GM19240 (cell line): ENCODE measurements at regions not wholly inside any gene's neighbourhood (a gene's known extent, or its start where the extent isn't known, plus 50 kb on each side); places are given as distances from the start of the nearest gene placed in this dataset.

ENCODE experiments used
- DNase-seq: peaks from one replicate; pipeline ENCODE4 v3.0.0; 2011; ENCODE audit warnings: low spot score; ENCODE audit not compliant: insufficient read length

DNA sequence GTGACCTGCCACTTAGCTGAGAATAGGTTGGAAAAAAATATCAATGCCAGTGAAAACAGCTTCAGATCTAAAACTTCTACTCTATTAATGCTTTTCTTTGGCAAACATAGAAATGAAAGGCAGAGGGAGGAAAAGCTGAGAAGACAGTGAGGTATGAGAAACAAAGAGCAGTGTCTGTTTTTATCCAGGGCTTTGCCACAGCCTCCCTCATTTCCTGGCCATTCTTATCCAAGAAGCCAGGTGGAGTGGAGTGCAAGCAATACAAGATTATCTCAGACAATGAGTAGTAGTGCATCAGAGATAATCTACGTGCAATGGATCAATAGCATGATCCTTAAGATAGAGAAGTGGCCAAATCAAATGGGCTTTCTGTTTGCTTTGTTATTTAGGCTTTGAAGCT, 808.7 kb upstream of the PIK3C3 start:
- DNase-seq: no peak

DNA sequence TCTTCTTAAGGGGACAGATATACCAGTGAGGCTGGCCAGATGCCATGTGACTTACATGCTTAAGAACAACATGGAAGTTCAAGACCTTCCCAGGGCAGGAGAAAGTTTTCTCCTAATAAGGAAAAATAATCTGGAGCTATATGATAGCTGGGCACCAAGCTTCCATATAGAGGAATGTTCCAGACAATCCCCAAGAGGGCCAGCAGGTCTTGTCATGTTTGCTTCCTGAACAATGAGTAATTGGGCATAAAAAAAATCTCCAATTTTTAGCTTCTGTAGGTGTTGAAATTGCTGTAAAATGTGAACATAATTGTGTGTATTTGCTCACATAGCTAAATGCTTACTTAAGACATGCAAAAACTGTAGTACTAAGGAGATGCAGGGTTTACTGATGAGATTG, 809.5 kb upstream of the PIK3C3 start:
- no peak for DNase-seq

DNA sequence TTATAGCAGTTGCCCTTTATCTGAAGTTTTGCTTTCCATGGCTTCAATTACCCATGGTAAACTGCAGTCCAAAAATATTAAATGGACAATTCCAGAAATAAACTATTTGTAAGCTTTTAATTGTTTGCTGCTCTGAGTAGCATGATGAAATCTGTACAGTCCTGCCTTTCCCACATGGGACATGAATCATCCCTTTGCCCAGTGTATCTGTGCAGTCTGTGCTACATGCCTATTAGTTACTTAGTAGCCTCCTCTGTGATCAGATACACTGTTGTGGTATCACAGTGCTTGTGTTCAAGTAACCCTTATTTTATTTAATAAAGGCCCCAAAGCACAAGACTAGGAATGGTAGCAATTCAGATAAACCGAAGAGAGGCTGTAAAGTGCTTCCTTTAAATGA, 810.6 kb upstream of the PIK3C3 start:
- DNase-seq: no peak

DNA sequence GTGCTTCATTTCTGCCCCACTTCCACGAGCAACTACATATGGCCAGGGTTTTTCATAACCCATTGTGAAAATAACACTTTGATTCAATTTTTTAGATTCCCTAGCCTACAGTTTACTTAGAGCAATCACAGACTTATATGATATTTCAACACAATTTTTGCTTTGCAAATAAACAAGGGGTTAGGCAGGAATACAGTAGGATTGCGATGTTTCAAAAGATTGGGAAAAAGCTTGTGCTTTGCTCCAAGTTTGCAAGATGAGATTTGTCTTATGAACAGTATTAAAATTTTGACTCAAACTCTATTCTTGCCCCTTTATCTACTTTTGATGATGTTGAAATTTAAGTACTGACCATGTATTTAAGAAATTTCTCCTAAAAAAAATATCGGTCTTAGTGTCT, 814.5 kb upstream of the PIK3C3 start:
- DNase-seq: no peak

GRCh38 chr18:41135146-41135545, 819.9 kb upstream of the PIK3C3 start:
- no peak for DNase-seq

- DNase-seq: no peak
Observed at GRCh38 chr18:41134426-41134825, 820.6 kb upstream of the PIK3C3 start.

DNA sequence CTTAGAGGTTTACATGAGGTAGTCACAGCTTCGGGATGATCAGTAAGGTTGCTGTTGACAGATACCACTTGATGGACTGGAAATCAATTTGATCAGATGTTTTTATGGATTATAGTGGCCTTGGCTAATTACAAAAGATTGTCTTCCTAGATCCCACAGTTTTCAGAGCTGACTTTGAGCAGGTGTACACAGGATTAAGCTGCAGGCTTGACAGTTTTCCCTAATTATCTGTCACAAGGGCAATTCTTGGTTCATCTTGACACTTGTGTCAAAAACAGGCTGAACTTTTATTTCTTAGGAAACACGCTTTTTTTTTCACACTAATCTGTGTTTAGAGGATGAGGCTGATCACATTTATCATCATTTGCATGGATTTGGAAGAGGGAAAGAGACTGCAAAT, 824.0 kb upstream of the PIK3C3 start:
- no peak for DNase-seq

DNA sequence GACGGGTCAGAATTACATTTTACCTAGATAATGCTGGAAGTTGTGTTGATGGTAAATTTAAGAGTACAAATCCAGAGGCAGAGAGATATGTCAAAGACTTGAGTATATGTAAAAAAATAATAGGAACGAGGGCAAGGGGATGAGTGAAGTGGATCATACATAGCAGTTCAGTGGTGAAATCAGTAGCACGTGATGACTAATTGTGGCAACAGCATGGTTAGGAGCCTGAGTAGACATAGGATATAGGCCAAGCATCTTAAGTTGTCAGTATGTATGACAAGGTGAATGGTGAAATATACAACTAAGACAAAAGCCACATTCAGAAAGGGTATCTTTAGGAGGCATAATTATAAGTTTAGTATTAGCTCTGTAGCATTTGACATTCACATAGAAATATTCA, 826.5 kb upstream of the PIK3C3 start:
- no peak for DNase-seq

DNA sequence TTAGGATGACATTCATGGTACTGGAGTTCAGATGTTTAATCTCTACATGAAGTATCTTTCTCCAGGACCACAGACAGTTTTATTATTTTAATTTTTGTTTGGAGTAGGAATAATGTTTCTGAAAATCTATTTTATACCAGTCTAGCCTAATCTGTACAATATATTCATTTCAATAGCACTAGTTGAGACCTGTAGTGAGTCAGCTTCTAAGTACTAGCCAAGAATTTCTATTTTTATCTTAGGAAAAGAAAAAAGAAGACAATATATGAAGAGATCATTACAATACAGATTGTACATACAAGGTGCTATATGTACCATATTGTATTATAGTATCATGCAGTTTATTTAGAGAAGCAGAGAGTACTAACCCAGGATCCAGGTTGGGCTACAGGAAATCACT, 826.9 kb upstream of the PIK3C3 start:
- no peak for DNase-seq

GRCh38 chr18:41126541-41127235, 828.3 kb upstream of the PIK3C3 start:
- DNase-seq: no peak

- DNase-seq: no peak
Observed at GRCh38 chr18:41121116-41121826, 833.8 kb upstream of the PIK3C3 start.

DNA sequence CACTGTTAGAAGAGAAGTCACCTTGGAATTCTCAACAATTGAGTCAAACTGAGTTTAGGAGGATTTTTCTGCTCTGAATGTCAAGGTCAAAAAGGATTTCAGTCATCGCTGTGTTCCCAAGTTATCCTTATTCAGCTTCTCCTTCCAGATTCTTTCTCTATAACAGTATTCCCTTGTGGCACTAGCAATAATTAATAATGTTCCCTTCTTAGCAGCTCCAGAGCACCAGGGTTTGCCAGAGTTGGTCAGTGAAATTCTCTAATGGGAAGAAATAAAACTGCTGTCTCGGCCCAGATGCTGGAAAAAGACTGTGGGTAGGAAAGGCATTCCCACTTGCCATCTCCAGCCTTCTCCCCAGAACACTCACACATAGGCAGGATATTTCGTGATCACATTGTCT, 836.0 kb upstream of the PIK3C3 start:
- no peak for DNase-seq

GRCh38 chr18:41113885-41114482, 841.0 kb upstream of the PIK3C3 start:
- DNase-seq: no peak

DNA sequence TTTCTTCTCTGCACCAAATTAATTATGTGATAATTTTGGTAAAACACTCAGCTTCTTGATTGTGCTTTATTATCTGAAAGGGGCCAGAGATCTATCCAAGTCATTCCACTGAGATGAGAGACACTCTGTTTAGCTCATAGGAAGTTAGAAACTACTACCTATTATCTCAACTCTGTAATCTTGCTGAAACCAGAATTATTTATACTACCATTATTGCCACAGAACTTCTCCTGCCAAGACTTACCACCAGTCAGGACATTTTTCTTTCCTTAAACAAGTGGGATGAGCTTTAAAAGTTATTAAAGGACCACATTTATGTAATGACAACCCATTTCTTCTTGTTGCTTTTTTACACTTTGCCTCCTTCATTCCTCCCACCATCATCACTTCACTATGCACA, 855.6 kb upstream of the PIK3C3 start:
- DNase-seq: no peak

DNA sequence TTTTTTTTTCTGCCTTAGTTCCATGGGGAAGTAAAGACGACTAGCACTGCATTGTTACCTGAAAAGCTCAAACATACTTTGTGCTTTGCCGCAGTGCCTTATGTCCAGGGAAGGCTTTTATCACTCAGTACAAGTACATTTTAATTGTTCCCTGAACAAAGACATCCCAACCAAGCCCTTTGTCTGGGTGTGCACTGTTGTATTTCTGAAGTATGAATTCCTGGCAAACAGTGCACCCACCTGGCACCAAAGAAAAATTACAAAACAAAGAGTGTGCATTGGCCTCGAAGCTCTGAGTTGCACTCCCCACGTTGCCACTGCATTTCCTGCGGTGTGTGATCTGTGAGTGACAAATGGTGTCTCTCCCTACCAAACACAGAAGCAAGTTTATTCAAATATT, 858.5 kb upstream of the PIK3C3 start:
- no peak for DNase-seq

DNA sequence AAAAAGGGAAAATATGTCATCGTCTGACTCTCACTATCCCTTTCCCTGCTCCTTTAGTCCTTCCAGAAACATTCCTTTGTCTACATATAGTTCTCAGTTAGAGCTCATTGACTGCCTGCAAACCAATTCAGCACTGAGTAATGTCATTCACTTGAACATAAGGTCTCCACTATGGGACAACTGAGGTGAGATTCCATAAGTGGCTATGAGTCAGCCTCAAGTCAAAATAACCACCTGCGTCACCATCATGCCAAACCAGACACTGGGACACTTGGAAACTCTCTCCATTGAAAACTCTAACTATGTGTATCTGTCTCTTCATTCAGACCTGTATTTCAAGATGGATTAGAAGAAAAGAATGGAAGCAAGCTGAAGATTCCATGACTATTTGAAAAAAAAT, 878.0 kb upstream of the PIK3C3 start:
- no peak for DNase-seq

DNA sequence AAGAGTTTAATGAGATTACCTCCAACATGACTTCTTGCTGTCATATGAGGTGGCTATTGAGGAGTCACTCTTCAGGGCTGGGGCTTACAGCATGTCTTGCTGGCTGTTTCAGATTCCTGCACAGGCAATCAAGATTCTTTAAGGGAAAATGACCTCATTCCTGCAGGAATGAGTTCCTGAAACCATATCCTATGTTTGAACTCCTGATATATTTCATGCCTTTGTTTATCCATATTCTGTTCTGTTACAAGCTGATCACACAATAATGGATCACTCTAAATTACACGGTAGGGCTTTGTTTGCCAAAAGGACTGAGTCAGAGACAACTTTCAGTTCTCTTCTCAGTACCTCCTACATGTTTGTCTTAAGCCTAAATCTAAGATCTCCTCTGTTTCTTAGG, 879.8 kb upstream of the PIK3C3 start:
- DNase-seq: no peak

DNA sequence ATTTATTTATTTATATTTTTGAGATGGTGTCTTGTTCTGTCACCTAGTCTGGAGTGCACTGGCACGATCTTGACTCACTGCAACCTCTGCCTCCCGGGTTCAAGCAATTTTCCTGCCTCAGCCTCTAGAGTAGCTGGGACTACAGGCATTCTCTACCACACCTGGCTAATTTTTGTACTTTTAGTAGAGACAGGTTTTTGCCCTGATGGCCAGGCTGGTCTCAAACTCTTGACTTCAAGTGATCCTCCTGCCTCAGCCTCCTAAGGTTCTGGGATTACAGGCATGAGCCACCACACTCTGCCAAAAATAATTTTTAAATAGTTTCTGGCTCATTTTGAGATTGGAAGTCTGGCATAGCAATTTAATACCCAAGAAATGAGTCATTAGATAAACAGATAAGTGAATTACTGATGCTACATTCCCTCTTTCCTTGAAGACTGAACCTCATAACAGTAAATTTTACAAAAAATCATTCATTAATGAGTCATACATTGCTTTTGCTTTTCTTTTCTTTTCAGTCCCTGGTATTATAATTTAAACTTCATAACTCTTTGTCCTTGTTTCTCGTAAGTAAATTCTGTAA, 881.6 kb upstream of the PIK3C3 start:
- no peak for DNase-seq

DNA sequence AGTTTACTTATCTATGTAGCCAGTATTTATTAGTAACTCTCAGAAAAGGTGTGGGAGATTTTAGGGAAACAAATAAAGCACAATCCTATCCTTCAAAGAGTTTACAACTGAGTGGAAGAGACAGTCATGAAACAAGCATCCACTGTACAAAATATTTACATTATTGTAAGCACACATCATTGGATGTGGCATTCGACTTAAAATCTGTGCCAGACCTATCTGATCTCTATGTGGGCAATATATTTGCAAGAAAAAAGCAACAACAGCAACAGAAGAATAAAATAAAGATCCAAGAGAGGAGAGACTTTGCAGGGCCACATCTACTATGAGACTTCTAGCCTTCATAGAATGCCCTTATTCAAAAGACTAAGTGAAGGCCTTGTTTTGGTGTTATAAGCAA, 882.1 kb upstream of the PIK3C3 start:
- DNase-seq: no peak

DNA sequence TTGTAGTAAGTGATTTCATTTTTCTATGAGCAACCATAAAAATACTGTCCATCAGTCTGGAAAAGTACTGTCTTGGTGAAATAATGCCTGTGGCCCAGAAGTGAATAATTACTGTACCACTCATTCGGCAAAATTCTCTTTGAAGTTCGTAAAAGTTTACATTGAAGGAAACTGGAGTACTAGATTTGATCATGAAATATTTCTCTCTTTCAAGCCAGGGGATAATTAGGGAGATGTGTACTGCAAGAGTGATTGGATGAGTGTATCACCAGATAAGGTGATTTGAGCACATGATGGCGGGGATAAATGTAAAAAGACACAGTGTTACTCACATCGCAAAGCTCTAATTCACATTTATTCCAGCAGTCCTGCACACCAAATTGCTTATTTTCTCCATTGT, 883.2 kb upstream of the PIK3C3 start:
- no peak for DNase-seq

DNA sequence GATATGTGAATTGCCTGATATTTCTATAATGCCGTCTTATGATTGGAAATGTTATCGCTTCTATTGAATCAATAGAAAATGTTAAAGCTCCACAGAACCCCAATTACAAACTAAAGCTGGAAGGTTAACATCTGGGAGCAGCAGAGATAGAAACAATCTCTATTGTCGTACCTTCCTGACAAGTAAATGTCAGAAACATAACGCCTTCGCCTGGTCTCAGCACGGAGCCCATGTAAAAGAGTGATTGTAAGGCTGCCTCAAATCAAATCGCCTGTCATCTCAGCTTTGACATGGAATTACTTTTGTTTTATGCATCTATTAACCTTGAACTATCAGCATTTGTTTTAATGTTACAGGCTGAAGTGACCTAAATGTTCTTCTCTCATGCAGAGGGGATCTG, 885.9 kb upstream of the PIK3C3 start:
- DNase-seq: no peak

GRCh38 chr18:41064916-41065315, 890.1 kb upstream of the PIK3C3 start:
- no peak for DNase-seq

GRCh38 chr18:41060967-41061366, 894.1 kb upstream of the PIK3C3 start:
- DNase-seq: no peak
